ENCODE measurements at regions not wholly inside any gene's neighbourhood (a gene's known extent, or its start where the extent isn't known, plus 50 kb on each side); places are given as distances from the start of the nearest gene placed in this dataset.

DNA sequence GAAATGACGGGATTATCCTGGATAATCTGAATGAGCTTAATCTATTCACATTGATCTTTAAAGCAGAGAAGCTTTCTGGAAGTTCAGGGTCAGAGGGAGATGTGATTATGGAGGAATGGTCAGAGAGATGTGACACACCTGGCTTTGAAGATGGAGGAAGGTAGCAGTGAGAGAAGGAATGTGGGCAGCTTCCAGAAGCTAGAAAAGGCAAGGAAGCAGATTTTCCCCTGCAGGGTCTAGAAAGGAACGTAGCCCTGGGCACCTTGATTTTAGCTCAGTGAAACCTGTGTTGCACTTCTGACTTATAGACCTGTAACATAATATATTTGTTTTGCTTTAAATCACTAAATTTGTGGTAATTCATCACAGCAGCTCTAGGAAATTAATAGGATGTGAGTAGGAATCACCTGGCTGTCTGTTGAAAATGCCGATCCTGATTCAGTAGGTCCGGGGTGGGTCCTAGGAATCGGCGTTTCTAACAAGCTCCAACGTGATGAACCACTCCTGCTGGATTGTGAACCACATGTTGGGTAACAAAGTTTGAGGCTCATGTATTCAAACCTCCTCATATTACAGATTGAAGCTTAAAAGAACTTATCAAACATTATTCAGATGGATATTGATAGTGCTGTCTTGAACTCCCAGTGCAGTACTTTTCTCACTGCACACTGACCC is 157.0 kb downstream of the GJA1 start:
- TF ChIP-seq POLR2AphosphoS5 (IDR thresholded peaks at IDR 0.05) (no peak), TAF1 (IDR thresholded peaks at IDR 0.05; ENCODE audit: low read depth) (no peak), RAD21 (conservative IDR thresholded peaks at IDR 0.05) (no peak), SMC3 (conservative IDR thresholded peaks at IDR 0.05; ENCODE audit: poor library complexity) (no peak), EZH2 (IDR thresholded peaks at IDR 0.05; ENCODE audit: borderline replicate concordance, insufficient read depth, low read length, poor library complexity, severe bottlenecking) (no peak), MXI1 (conservative IDR thresholded peaks at IDR 0.05; ENCODE audit: poor library complexity, severe bottlenecking) (no peak), EP300 (conservative IDR thresholded peaks at IDR 0.05; ENCODE audit: poor library complexity, severe bottlenecking) (no peak)
- TF ChIP-seq, protein P1, sequence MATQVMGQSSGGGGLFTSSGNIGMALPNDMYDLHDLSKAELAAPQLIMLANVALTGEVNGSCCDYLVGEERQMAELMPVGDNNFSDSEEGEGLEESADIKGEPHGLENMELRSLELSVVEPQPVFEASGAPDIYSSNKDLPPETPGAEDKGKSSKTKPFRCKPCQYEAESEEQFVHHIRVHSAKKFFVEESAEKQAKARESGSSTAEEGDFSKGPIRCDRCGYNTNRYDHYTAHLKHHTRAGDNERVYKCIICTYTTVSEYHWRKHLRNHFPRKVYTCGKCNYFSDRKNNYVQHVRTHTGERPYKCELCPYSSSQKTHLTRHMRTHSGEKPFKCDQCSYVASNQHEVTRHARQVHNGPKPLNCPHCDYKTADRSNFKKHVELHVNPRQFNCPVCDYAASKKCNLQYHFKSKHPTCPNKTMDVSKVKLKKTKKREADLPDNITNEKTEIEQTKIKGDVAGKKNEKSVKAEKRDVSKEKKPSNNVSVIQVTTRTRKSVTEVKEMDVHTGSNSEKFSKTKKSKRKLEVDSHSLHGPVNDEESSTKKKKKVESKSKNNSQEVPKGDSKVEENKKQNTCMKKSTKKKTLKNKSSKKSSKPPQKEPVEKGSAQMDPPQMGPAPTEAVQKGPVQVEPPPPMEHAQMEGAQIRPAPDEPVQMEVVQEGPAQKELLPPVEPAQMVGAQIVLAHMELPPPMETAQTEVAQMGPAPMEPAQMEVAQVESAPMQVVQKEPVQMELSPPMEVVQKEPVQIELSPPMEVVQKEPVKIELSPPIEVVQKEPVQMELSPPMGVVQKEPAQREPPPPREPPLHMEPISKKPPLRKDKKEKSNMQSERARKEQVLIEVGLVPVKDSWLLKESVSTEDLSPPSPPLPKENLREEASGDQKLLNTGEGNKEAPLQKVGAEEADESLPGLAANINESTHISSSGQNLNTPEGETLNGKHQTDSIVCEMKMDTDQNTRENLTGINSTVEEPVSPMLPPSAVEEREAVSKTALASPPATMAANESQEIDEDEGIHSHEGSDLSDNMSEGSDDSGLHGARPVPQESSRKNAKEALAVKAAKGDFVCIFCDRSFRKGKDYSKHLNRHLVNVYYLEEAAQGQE (IDR thresholded peaks at IDR 0.05; ENCODE audit: borderline replicate concordance): no peak
- TF ChIP-seq, protein P2, sequence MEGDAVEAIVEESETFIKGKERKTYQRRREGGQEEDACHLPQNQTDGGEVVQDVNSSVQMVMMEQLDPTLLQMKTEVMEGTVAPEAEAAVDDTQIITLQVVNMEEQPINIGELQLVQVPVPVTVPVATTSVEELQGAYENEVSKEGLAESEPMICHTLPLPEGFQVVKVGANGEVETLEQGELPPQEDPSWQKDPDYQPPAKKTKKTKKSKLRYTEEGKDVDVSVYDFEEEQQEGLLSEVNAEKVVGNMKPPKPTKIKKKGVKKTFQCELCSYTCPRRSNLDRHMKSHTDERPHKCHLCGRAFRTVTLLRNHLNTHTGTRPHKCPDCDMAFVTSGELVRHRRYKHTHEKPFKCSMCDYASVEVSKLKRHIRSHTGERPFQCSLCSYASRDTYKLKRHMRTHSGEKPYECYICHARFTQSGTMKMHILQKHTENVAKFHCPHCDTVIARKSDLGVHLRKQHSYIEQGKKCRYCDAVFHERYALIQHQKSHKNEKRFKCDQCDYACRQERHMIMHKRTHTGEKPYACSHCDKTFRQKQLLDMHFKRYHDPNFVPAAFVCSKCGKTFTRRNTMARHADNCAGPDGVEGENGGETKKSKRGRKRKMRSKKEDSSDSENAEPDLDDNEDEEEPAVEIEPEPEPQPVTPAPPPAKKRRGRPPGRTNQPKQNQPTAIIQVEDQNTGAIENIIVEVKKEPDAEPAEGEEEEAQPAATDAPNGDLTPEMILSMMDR (IDR thresholded peaks at IDR 0.05; ENCODE audit: poor library complexity, severe bottlenecking): no peak
- Histone ChIP-seq H2AFZ (ENCODE audit: low read depth, low read length) (no peak overlapping the region), H3K9me3 (ENCODE audit: low read length) (no peaks in the 10 kb centered on the region), H3K79me2 (replicated peaks; ENCODE audit: insufficient read depth, low read length) (no peaks in the 10 kb centered on the region), H4K20me1 (ENCODE audit: insufficient read depth) (no peaks in the 10 kb centered on the region), H3K4me2 (ENCODE audit: low read length) (no peak overlapping the region), H3F3A (ENCODE audit: insufficient read depth, low read length, poor library complexity, severe bottlenecking) (no peaks in the 10 kb centered on the region), H3K9me2 (ENCODE audit: insufficient read depth, low read length) (no peaks in the 10 kb centered on the region), H3K36me3 (ENCODE audit: insufficient read depth, low read length) (no peaks in the 10 kb centered on the region), H3K9ac (ENCODE audit: low read length) (no peak overlapping the region), H3K27ac (ENCODE audit: low read length) (no peak overlapping the region), H3K4me3 (ENCODE audit: low read length) (no peak overlapping the region), H3K27me3 (ENCODE audit: insufficient read depth, low read depth, low read length) (no peaks in the 10 kb centered on the region)

DNA sequence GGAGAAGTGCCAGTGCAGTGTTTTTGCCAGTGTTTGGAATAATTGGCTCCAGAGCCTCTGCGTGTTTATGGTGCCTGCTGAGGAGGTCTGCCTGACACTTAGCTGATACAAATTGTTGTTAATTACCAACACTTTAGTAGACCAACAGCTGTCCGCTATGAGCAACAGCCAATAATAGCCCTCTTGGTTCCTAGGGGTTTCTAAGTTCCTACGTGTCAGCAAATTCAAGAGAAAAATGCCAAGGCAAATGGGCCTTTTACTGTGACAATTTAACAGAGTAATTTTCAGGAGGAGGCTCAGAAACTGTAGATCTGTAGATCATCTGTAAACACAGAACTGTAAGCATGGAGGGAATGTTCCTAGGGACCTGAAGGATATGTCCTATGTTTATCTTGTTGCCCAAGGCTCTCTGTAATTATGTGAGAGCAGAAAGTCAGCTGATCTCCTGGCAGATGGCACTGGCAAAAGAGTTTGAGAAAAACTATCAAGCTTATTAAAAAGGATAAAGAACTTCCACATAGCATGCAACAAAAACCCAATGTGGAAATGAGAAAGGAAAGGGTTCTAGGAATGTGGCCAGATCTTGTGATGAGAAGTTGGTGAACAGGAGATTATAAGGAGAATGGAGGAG is 157.7 kb downstream of the GJA1 start:
- H2AFZ ChIP-seq (ENCODE audit: low read depth, low read length): no peak overlapping the region
- no peaks in the 10 kb centered on the region for H3K79me2 ChIP-seq (replicated peaks; ENCODE audit: insufficient read depth, low read length)
- no peaks in the 10 kb centered on the region for H3K36me3 ChIP-seq (ENCODE audit: insufficient read depth, low read length)
- H3F3A ChIP-seq (ENCODE audit: insufficient read depth, low read length, poor library complexity, severe bottlenecking): no peaks in the 10 kb centered on the region
- peak; percentile 72 for TF ChIP-seq EP300 (conservative IDR thresholded peaks at IDR 0.05; ENCODE audit: poor library complexity, severe bottlenecking)
- TF ChIP-seq MXI1 (conservative IDR thresholded peaks at IDR 0.05; ENCODE audit: poor library complexity, severe bottlenecking): no peak
- TF ChIP-seq POLR2AphosphoS5 (IDR thresholded peaks at IDR 0.05): peak; percentile 70
- TF ChIP-seq, protein P2 (IDR thresholded peaks at IDR 0.05; ENCODE audit: poor library complexity, severe bottlenecking): no peak
- TF ChIP-seq, protein P1 (IDR thresholded peaks at IDR 0.05; ENCODE audit: borderline replicate concordance): peak; percentile 46
- no peaks in the 10 kb centered on the region for H3K9me2 ChIP-seq (ENCODE audit: insufficient read depth, low read length)
- no peak overlapping the region for H3K27ac ChIP-seq (ENCODE audit: low read length)
- H3K9ac ChIP-seq (ENCODE audit: low read length): no peak overlapping the region
- H3K9me3 ChIP-seq (ENCODE audit: low read length): no peaks in the 10 kb centered on the region
- no peak overlapping the region for H3K4me3 ChIP-seq (ENCODE audit: low read length)
- H3K4me2 ChIP-seq (ENCODE audit: low read length): no peak overlapping the region
- H3K27me3 ChIP-seq (ENCODE audit: insufficient read depth, low read depth, low read length): no peaks in the 10 kb centered on the region
- H4K20me1 ChIP-seq (ENCODE audit: insufficient read depth): no peaks in the 10 kb centered on the region
